GM23338 (cell line): ENCODE measurements at regions not wholly inside any gene's neighbourhood (a gene's known extent, or its start where the extent isn't known, plus 50 kb on each side); places are given as distances from the start of the nearest gene placed in this dataset.

Source experiments
- POLR2AphosphoS5 ChIP-seq: IDR thresholded peaks from 2 replicates; pipeline ENCODE4 v1.6.1; 2016; ENCODE audit warnings: antibody characterized with exemption, low read depth
- TF ChIP-seq, protein P1 (sequence below), 2 experiments: fragments of 200-600 bp in 1 of 2; sonication (generic) in 1 of 2; conservative IDR thresholded peaks; 2 replicates each; pipeline versions ENCODE4 v1.5.1 to v1.6.1; 2016 to 2017; ENCODE audit warnings: antibody characterized with exemption in 2 of 2, low read depth in 2 of 2, mild to moderate bottlenecking in 2 of 2, moderate library complexity in 1 of 2
- TF ChIP-seq, protein P2 (sequence below): IDR thresholded peaks from one replicate; pipeline ENCODE4 v1.6.1; 2018; ENCODE audit warnings: antibody characterized with exemption; ENCODE audit not compliant: unreplicated experiment

DNA sequence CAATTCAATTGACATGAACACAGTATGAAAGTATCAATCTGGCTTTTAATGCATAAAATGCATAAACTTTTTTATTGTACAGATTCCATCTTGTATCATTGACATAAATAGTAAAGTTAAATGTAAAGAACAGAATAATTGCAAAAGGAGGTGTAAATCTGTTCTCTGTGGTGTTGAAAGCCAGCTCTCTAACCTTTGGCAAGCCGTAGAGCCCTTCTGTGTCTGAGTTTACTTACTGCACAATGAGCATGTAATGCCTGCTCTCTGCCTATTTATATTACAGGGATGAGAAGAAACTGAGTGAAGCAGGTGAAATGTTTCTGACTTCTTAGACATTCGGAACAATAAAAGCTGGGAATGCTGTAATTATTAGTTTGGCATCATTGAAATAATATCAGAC is 389.3 kb upstream of the EPHA5 start:
- TF ChIP-seq, protein P1, sequence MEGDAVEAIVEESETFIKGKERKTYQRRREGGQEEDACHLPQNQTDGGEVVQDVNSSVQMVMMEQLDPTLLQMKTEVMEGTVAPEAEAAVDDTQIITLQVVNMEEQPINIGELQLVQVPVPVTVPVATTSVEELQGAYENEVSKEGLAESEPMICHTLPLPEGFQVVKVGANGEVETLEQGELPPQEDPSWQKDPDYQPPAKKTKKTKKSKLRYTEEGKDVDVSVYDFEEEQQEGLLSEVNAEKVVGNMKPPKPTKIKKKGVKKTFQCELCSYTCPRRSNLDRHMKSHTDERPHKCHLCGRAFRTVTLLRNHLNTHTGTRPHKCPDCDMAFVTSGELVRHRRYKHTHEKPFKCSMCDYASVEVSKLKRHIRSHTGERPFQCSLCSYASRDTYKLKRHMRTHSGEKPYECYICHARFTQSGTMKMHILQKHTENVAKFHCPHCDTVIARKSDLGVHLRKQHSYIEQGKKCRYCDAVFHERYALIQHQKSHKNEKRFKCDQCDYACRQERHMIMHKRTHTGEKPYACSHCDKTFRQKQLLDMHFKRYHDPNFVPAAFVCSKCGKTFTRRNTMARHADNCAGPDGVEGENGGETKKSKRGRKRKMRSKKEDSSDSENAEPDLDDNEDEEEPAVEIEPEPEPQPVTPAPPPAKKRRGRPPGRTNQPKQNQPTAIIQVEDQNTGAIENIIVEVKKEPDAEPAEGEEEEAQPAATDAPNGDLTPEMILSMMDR (conservative IDR thresholded peaks at IDR 0.05; ENCODE audit: low read depth in 2 of 2): no peak
- no peak for TF ChIP-seq POLR2AphosphoS5
- TF ChIP-seq, protein P2, sequence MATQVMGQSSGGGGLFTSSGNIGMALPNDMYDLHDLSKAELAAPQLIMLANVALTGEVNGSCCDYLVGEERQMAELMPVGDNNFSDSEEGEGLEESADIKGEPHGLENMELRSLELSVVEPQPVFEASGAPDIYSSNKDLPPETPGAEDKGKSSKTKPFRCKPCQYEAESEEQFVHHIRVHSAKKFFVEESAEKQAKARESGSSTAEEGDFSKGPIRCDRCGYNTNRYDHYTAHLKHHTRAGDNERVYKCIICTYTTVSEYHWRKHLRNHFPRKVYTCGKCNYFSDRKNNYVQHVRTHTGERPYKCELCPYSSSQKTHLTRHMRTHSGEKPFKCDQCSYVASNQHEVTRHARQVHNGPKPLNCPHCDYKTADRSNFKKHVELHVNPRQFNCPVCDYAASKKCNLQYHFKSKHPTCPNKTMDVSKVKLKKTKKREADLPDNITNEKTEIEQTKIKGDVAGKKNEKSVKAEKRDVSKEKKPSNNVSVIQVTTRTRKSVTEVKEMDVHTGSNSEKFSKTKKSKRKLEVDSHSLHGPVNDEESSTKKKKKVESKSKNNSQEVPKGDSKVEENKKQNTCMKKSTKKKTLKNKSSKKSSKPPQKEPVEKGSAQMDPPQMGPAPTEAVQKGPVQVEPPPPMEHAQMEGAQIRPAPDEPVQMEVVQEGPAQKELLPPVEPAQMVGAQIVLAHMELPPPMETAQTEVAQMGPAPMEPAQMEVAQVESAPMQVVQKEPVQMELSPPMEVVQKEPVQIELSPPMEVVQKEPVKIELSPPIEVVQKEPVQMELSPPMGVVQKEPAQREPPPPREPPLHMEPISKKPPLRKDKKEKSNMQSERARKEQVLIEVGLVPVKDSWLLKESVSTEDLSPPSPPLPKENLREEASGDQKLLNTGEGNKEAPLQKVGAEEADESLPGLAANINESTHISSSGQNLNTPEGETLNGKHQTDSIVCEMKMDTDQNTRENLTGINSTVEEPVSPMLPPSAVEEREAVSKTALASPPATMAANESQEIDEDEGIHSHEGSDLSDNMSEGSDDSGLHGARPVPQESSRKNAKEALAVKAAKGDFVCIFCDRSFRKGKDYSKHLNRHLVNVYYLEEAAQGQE: no peak
